ENCODE measurements at regions not wholly inside any gene's neighbourhood (a gene's known extent, or its start where the extent isn't known, plus 50 kb on each side); places are given as distances from the start of the nearest gene placed in this dataset.
"Not testable (repeated sequence)": the region's sequence is repeated elsewhere in the genome, so short reads cannot be mapped to it uniquely, and the experiment has no call there.

DNA sequence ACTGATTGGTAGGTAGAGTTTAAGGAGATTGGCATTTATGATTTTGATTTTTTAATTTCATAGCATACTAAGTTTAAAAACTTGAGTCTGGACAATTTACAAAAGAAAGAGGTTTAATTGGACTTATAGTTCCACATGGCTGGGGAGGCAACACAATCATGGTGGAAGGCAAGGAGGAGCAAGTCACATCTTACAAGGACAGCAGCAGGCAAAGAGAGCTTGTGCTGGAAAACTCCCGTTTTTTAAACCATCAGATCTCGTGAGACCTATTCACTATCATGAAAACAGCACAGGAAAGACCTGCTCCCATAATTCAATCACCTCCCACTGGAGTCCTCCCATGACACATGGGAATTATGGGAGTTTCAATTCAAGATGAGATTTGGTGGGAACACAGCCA, 630.9 kb upstream of the NR2F2 start:
- Mint-ChIP-seq H3K27me3 (no peaks in the 10 kb centered on the region), H3K9me3 (peaks cover 33% of the 10 kb centered on the region), H3K4me1 (ENCODE audit: low read depth) (no peaks in the 10 kb centered on the region), H3K36me3 (ENCODE audit: low read depth) (peaks cover 4% of the 10 kb centered on the region), H3K27ac (no peak overlapping the region), H3K4me3 (no peak overlapping the region)
- ChIA-PET POLR2A (no interaction called here), CTCF (no interaction called here)
- TF ChIP-seq, protein P1, sequence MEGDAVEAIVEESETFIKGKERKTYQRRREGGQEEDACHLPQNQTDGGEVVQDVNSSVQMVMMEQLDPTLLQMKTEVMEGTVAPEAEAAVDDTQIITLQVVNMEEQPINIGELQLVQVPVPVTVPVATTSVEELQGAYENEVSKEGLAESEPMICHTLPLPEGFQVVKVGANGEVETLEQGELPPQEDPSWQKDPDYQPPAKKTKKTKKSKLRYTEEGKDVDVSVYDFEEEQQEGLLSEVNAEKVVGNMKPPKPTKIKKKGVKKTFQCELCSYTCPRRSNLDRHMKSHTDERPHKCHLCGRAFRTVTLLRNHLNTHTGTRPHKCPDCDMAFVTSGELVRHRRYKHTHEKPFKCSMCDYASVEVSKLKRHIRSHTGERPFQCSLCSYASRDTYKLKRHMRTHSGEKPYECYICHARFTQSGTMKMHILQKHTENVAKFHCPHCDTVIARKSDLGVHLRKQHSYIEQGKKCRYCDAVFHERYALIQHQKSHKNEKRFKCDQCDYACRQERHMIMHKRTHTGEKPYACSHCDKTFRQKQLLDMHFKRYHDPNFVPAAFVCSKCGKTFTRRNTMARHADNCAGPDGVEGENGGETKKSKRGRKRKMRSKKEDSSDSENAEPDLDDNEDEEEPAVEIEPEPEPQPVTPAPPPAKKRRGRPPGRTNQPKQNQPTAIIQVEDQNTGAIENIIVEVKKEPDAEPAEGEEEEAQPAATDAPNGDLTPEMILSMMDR (IDR thresholded peaks at IDR 0.05), result no peak
- no peak for ATAC-seq
- intact Hi-C loops (cut with micrococcal nuclease), result no loop called here
- DNase-seq, result no peak

DNA sequence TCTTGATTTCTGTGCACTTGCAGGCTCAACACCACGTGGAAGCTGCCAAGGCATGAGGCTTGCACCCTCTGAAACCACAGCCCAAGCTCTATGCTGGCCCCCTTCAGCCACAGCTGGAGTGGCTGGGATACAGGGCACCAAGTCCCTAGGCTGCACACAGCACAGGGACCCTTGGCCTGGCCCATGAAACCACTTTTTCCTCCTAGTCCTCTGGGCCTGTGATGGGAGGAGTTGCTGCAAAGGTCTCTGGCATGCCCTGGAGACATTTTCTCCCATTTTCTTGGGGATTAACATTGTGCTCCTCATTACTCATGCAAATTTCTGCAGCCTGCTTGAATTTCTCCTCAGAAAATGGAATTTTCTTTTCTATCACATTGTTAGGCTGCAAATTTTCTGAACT, 629.8 kb upstream of the NR2F2 start:
- not testable (repeated sequence) for H3K4me1 Mint-ChIP-seq (ENCODE audit: low read depth)

DNA sequence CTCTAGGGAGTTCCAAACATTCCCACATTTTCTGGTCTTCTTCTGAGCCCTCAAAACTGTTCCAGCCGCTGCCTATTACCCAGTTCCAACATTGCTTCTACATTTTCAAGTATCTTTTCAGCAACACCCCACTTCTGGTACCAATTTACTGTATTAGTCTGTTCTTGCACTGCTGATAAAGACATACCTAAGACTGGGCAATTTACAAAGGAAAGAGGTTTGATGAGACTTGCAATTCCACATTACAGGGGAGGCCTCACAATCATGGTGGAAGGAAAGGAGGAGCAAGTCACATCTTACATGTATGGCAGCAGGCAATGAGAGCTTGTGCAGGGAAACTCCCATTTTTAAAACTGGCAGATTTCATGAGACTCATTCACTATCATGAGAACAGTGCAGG, 629.1 kb upstream of the NR2F2 start:
- Mint-ChIP-seq H3K4me1 (ENCODE audit: low read depth) (no peaks in the 10 kb centered on the region), H3K4me3 (no peak overlapping the region), H3K27me3 (no peaks in the 10 kb centered on the region), H3K36me3 (ENCODE audit: low read depth) (peaks cover 4% of the 10 kb centered on the region), H3K9me3 (peaks cover 25% of the 10 kb centered on the region), H3K27ac (no peak overlapping the region)
- ChIA-PET CTCF (no interaction called here), POLR2A (no interaction called here)
- TF ChIP-seq, protein P1 (IDR thresholded peaks at IDR 0.05), result no peak
- DNase-seq (no peak), ATAC-seq (no peak)
- intact Hi-C loops (cut with micrococcal nuclease), result no loop called here

More for the DNA sequence above, 629.8 kb upstream of the NR2F2 start:
- H3K4me3 Mint-ChIP-seq; intact Hi-C loops (cut with micrococcal nuclease); H3K36me3 Mint-ChIP-seq (ENCODE audit: low read depth); H3K27ac Mint-ChIP-seq; DNase-seq; POLR2A ChIA-PET; ATAC-seq; CTCF ChIA-PET; H3K27me3 Mint-ChIP-seq: not testable (repeated sequence)
- H3K9me3 Mint-ChIP-seq, result peaks cover 25% of the 10 kb centered on the region

DNA sequence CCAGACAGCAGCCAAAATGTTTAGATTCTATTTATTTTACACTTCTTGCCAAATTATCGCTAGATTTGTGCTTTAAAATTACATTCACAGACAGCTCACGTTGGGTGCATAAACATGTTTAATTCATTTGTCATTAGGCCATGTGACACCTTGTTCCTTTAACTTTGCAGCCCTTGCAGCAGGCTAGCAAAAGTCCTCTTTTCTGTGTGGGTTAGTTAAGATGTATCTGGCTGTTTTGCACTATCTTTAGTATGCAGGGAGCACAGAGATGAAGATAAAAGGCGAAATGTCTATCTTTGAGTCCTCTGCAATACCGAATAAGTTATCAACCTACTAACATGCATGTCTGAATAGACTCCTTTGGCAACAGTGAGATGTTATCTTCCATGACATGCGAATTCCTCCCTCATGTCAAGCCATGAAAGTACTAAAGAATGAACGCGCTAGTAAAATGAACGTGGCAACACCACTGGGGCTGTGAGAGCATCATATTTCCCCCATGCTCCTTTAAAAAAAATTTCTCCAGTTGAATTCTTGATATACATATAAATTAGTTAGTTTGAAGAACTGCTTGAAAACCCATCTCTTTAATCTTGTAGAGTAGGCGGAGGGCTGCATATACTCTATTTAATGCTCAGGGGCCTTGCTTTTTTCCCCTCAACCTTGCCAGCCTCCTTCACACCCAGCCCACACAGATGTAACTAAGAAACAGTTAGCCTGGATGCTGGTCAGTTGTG, 620.4 kb upstream of the NR2F2 start:
- H3K9me3 Mint-ChIP-seq, result no peaks in the 10 kb centered on the region
- ChIA-PET POLR2A (no interaction called here), CTCF (no interaction called here)
- no peak overlapping the region for H3K4me3 Mint-ChIP-seq
- TF ChIP-seq, protein P1 (IDR thresholded peaks at IDR 0.05), result no peak
- intact Hi-C loops (cut with micrococcal nuclease), result no loop called here
- H3K27me3 Mint-ChIP-seq, result no peaks in the 10 kb centered on the region
- H3K4me1 Mint-ChIP-seq (ENCODE audit: low read depth), result no peaks in the 10 kb centered on the region
- H3K36me3 Mint-ChIP-seq (ENCODE audit: low read depth), result no peaks in the 10 kb centered on the region
- no peak overlapping the region for H3K27ac Mint-ChIP-seq
- ATAC-seq (no peak), DNase-seq (no peak)

DNA sequence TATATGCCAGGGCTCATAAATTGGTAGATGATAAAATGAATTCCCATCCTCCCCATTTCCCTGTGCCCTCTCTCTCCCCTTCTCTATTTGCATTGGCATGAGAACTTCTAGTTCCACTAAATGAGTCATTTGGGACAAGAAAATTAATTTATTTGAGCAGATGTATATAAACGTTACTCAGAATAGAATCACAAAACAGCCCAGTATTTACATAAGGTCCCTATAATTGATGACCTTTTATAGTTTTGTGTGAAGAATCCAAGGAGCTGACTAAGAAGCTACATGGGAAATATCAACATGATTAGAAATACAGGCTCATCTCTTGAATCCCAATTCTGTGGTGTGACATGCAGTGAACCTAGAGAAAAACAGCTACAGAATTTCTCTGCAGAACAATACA, 617.7 kb upstream of the NR2F2 start:
- Mint-ChIP-seq H3K4me3 (no peak overlapping the region), H3K9me3 (no peaks in the 10 kb centered on the region), H3K27me3 (no peaks in the 10 kb centered on the region), H3K36me3 (ENCODE audit: low read depth) (no peaks in the 10 kb centered on the region), H3K27ac (no peak overlapping the region), H3K4me1 (ENCODE audit: low read depth) (no peaks in the 10 kb centered on the region)
- TF ChIP-seq, protein P1 (IDR thresholded peaks at IDR 0.05), result no peak
- intact Hi-C loops (cut with micrococcal nuclease), result no loop called here
- no peak for DNase-seq
- ATAC-seq, result no peak
- CTCF ChIA-PET, result no interaction called here
- POLR2A ChIA-PET, result no interaction called here

All from activated CD8-positive, alpha-beta T cell treated with anti-CD3 and anti-CD28 coated beads for 36 hours (primary cell).